H1 (cell line): ENCODE measurements at regions not wholly inside any gene's neighbourhood (a gene's known extent, or its start where the extent isn't known, plus 50 kb on each side); places are given as distances from the start of the nearest gene placed in this dataset.

Source experiments
- CTCF ChIA-PET: fragments of 300-600 bp; sonication (Branson Sonifier 250); formaldehyde crosslinking; loops from one replicate; lab custom pipeline; 2021; ENCODE audit not compliant: partially characterized antibody; lab: Charles Lee
- POLR2A ChIA-PET: fragments of 300-600 bp; sonication (Branson Sonifier 250); formaldehyde crosslinking; loops from one replicate; lab custom pipeline; 2021; ENCODE audit warnings: inconsistent platforms; ENCODE audit not compliant: partially characterized antibody; lab: Charles Lee
- DNase-seq, 2 experiments: peaks; one replicate each; pipeline versions ENCODE4 v3.0.0 to v3.0.0-alpha.2; 2010 to 2022; ENCODE audit warnings: low spot score in 2 of 2, low read depth in 1 of 2, mixed read lengths in 1 of 2
- FAIRE-seq: peaks from 2 replicates; lab custom pipeline; 2011; peaks lifted over from hg19 to GRCh38; lab: Jason Lieb, UNC
- H2AFZ ChIP-seq: 2 replicates; pipeline ENCODE4 v1.8.1; 2012; ENCODE audit warnings: low read length, inconsistent platforms
- H2AK5ac ChIP-seq: 2 replicates; pipeline ENCODE4 v1.6.1; 2013; ENCODE audit warnings: low read depth, low read length
- H2BK120ac ChIP-seq: replicated peaks from 2 replicates; pipeline ENCODE3; 2013; ENCODE audit warnings: low read depth, low read length, inconsistent platforms
- H2BK12ac ChIP-seq: 2 replicates; pipeline ENCODE4 v1.6.1; 2013; ENCODE audit warnings: low read depth, low read length
- H2BK15ac ChIP-seq: 2 replicates; pipeline ENCODE4 v1.6.1; 2013; ENCODE audit warnings: low read length
- H2BK20ac ChIP-seq: 2 replicates; pipeline ENCODE4 v1.6.1; 2013; ENCODE audit warnings: low read length
- H2BK5ac ChIP-seq: 2 replicates; pipeline ENCODE4 v1.6.1; 2013; ENCODE audit warnings: low read depth, low read length
- H3K14ac ChIP-seq: 2 replicates; pipeline ENCODE4 v1.6.1; 2013; ENCODE audit warnings: inconsistent platforms; ENCODE audit not compliant: insufficient read length
- H3K18ac ChIP-seq: 2 replicates; pipeline ENCODE4 v1.6.1; 2013; ENCODE audit warnings: low read length; ENCODE audit errors: extremely low read depth
- H3K23ac ChIP-seq: 2 replicates; pipeline ENCODE4 v1.6.1; 2013; ENCODE audit warnings: inconsistent platforms; ENCODE audit not compliant: insufficient read length
- H3K23me2 ChIP-seq: 2 replicates; pipeline ENCODE4 v1.6.1; 2013; ENCODE audit warnings: low read depth, low read length
- H3K27ac ChIP-seq: 2 replicates; pipeline ENCODE4 v1.6.1; 2011; ENCODE audit warnings: low read depth, low read length, inconsistent platforms
- H3K27me3 ChIP-seq, 4 experiments: replicated peaks in 1 of 4; 1 replicate in 1 of 4; 2 replicates in 3 of 4; pipeline versions ENCODE4 v1.6.1 to v1.8.1; 2011 to 2013; ENCODE audit warnings: low read length in 3 of 4, mild to moderate bottlenecking in 3 of 4, inconsistent platforms in 2 of 4, mixed read lengths in 2 of 4, moderate library complexity in 1 of 4; ENCODE audit not compliant: control insufficient read depth in 3 of 4, insufficient read depth in 3 of 4; ENCODE audit errors: extremely low read depth in 1 of 4
- H3K36me3 ChIP-seq, 4 experiments: 2 replicates each; pipeline versions ENCODE4 v1.6.1 to v1.8.1; 2011 to 2013; ENCODE audit warnings: mild to moderate bottlenecking in 4 of 4, low read length in 3 of 4, moderate library complexity in 2 of 4, control low read depth in 1 of 4, inconsistent platforms in 1 of 4; ENCODE audit not compliant: insufficient read depth in 4 of 4, control insufficient read depth in 2 of 4
- H3K4ac ChIP-seq: replicated peaks from 2 replicates; pipeline ENCODE3; 2013; ENCODE audit warnings: low read length, low read depth, mixed read lengths, inconsistent platforms; ENCODE audit not compliant: insufficient read length
- H3K4me1 ChIP-seq, 4 experiments: replicated peaks in 1 of 4; 1 replicate in 1 of 4; 2 replicates in 3 of 4; pipeline versions ENCODE4 v1.6.1 to v1.8.1; 2011 to 2013; ENCODE audit warnings: low read length in 3 of 4, inconsistent platforms in 2 of 4, mixed read lengths in 1 of 4; ENCODE audit not compliant: insufficient read depth in 4 of 4, control insufficient read depth in 3 of 4
- H3K4me2 ChIP-seq, 2 experiments: 2 replicates each; pipeline versions ENCODE4 v1.6.1 to v1.8.1; 2011 to 2013; ENCODE audit warnings: low read depth in 2 of 2, low read length in 2 of 2, control low read depth in 1 of 2, inconsistent platforms in 1 of 2, mild to moderate bottlenecking in 1 of 2; ENCODE audit not compliant: insufficient read depth in 1 of 2
- H3K4me3 ChIP-seq, 4 experiments: fragments of 200-600, 300-600 bp in 1 of 4; sonication (generic), shearing (Covaris generic), sonication (Bioruptor Twin) in 1 of 4; 2 replicates each; pipeline versions ENCODE4 v1.5.1 to v1.8.1; 2011 to 2016; ENCODE audit warnings: low read length in 4 of 4, low read depth in 3 of 4, control low read depth in 2 of 4, inconsistent platforms in 2 of 4, mild to moderate bottlenecking in 2 of 4, mixed read lengths in 1 of 4, moderate library complexity in 1 of 4; ENCODE audit not compliant: insufficient read depth in 2 of 4; ENCODE audit errors: extremely low read depth in 1 of 4
- H3K56ac ChIP-seq: replicated peaks from 2 replicates; pipeline ENCODE3; 2013; ENCODE audit warnings: low read depth, mild to moderate bottlenecking, mixed read lengths, low read length, inconsistent platforms; ENCODE audit not compliant: insufficient read length
- H3K79me1 ChIP-seq: 2 replicates; pipeline ENCODE4 v1.6.1; 2013; ENCODE audit warnings: low read depth, low read length, control low read depth
- H3K79me2 ChIP-seq, 2 experiments: 2 replicates each; pipeline versions ENCODE4 v1.6.1 to v1.8.1; 2012 to 2013; ENCODE audit warnings: low read length in 2 of 2, mild to moderate bottlenecking in 2 of 2, inconsistent platforms in 1 of 2; ENCODE audit not compliant: insufficient read depth in 2 of 2, control insufficient read depth in 1 of 2
- H3K9ac ChIP-seq, 4 experiments: replicated peaks in 1 of 4; 1 replicate in 1 of 4; 2 replicates in 3 of 4; pipeline versions ENCODE4 v1.6.1 to v1.8.1; 2011 to 2013; ENCODE audit warnings: low read depth in 3 of 4, low read length in 3 of 4, control low read depth in 2 of 4, mild to moderate bottlenecking in 2 of 4, moderate library complexity in 2 of 4, inconsistent platforms in 1 of 4; ENCODE audit errors: extremely low read depth in 1 of 4
- H3K9me3 ChIP-seq, 2 experiments: 2 replicates each; pipeline versions ENCODE4 v1.6.1 to v1.8.1; 2012 to 2013; ENCODE audit warnings: mild to moderate bottlenecking in 2 of 2, moderate library complexity in 2 of 2, control low read depth in 1 of 2, inconsistent platforms in 1 of 2, low read depth in 1 of 2, low read length in 1 of 2, mixed read lengths in 1 of 2; ENCODE audit not compliant: insufficient read depth in 2 of 2
- H4K20me1 ChIP-seq, 2 experiments: replicated peaks in 1 of 2; 2 replicates each; pipeline versions ENCODE3 to v1.8.1; 2011 to 2013; ENCODE audit warnings: inconsistent platforms in 2 of 2, low read length in 2 of 2, mild to moderate bottlenecking in 1 of 2; ENCODE audit not compliant: insufficient read depth in 2 of 2, control insufficient read depth in 1 of 2
- H4K5ac ChIP-seq: 2 replicates; pipeline ENCODE4 v1.6.1; 2013; ENCODE audit warnings: low read length, low read depth, mixed read lengths, inconsistent platforms; ENCODE audit not compliant: insufficient read length
- H4K8ac ChIP-seq: 2 replicates; pipeline ENCODE4 v1.8.0; 2013; ENCODE audit warnings: mild to moderate bottlenecking, moderate library complexity, low read length, inconsistent platforms; ENCODE audit not compliant: insufficient read depth; ENCODE audit errors: extremely low read depth
- H4K91ac ChIP-seq: replicated peaks from 2 replicates; pipeline ENCODE3; 2013; ENCODE audit warnings: low read length, mixed read lengths, inconsistent platforms; ENCODE audit not compliant: insufficient read length
- BCL11A ChIP-seq, 2 experiments: IDR thresholded peaks; one replicate each; pipeline ENCODE4 v1.6.1; 2011; ENCODE audit warnings: low read depth in 2 of 2, low read length in 2 of 2, mild to moderate bottlenecking in 2 of 2
- CREB1 ChIP-seq: IDR thresholded peaks from 2 replicates; pipeline ENCODE4 v1.6.1; 2012; ENCODE audit warnings: inconsistent platforms
- EZH2 ChIP-seq: fragments of 200-600 bp; sonication (generic); IDR thresholded peaks from 2 replicates; pipeline ENCODE4 v1.7.1; 2012; ENCODE audit warnings: low read depth, mild to moderate bottlenecking, moderate library complexity, low read length, inconsistent platforms; ENCODE audit not compliant: severe bottlenecking
- GABPA ChIP-seq: IDR thresholded peaks from 2 replicates; pipeline ENCODE4 v1.6.1; 2011; ENCODE audit warnings: mild to moderate bottlenecking, low read length, moderate library complexity, borderline replicate concordance; ENCODE audit not compliant: insufficient read depth
- JUN ChIP-seq: IDR thresholded peaks from 2 replicates; pipeline ENCODE4 v1.6.1; 2011; ENCODE audit warnings: low read depth, mild to moderate bottlenecking, improper control_type of control experiment, low read length
- JUND ChIP-seq: IDR thresholded peaks from 2 replicates; pipeline ENCODE4 v1.6.1; 2011; ENCODE audit warnings: mild to moderate bottlenecking, improper control_type of control experiment, low read length
- KDM1A ChIP-seq: fragments of 200-600, 300-600 bp; sonication (generic); IDR thresholded peaks from 2 replicates; pipeline ENCODE4 v1.7.1; 2016; ENCODE audit warnings: mild to moderate bottlenecking, low read length, borderline replicate concordance
- MAFK ChIP-seq: IDR thresholded peaks from 2 replicates; pipeline ENCODE4 v1.6.1; 2012; ENCODE audit warnings: low read depth, mild to moderate bottlenecking, improper control_type of control experiment, low read length
- POLR2AphosphoS5 ChIP-seq: IDR thresholded peaks from 2 replicates; pipeline ENCODE4 v1.6.1; 2011; ENCODE audit warnings: low read depth, low read length
- POU5F1 ChIP-seq: IDR thresholded peaks from 2 replicates; pipeline ENCODE4 v1.6.1; 2011; ENCODE audit warnings: low read depth, mild to moderate bottlenecking, low read length, moderate library complexity
- SIRT6 ChIP-seq: IDR thresholded peaks from one replicate; pipeline ENCODE4 v1.7.1; 2012; ENCODE audit warnings: low read length, inconsistent platforms
- TAF1 ChIP-seq: IDR thresholded peaks from 2 replicates; pipeline ENCODE4 v1.6.1; 2011; ENCODE audit warnings: mild to moderate bottlenecking, low read depth, low read length
- TAF7 ChIP-seq: optimal IDR thresholded peaks from 2 replicates; pipeline ENCODE3; 2011; ENCODE audit warnings: low read depth, mild to moderate bottlenecking, inconsistent platforms, low read length, moderate library complexity, borderline replicate concordance
- USF2 ChIP-seq: IDR thresholded peaks from 2 replicates; pipeline ENCODE4 v1.6.1; 2011; ENCODE audit warnings: low read length, improper control_type of control experiment
- WGBS, 2 experiments: shearing (Covaris generic) in 1 of 2; methylation state at CpG; one replicate each; pipeline versions ENCODE4 v1.1.6 to v1.1.7; 2013 to 2015; ENCODE audit warnings: low lambda C conversion rate in 2 of 2, mixed read lengths in 2 of 2, inconsistent platforms in 1 of 2, low coverage in 1 of 2, missing lambda C conversion rate in 1 of 2; ENCODE audit not compliant: insufficient replicate concordance in 2 of 2, insufficient coverage in 1 of 2, insufficient read length in 1 of 2; ENCODE audit errors: extremely low coverage in 1 of 2, missing lambda C conversion rate in 1 of 2; 5-methylcytosine and 5-hydroxymethylcytosine counted together

- no peak overlapping the region for H2BK20ac ChIP-seq
- CTCF ChIA-PET: interaction anchor here (0.8 to 3.9 kb wide), 12 partner anchors 9 to 163 kb away, joined by 3 to 26 read pairs (median 4); no protein-coding TSS in a partner anchor
- WGBS, 2 experiments: 91% methylated on average over 6 of the region's 6 CpGs; no CpG with 5 or more reads in 1 of the 2 experiments
- H3K23me2 ChIP-seq: no peaks in the 10 kb centered on the region
- H3K9me3 ChIP-seq: peaks cover 5 to 12% of the 10 kb centered on the region in 2 experiments
- H2BK12ac ChIP-seq: no peak overlapping the region
- H3K23ac ChIP-seq: no peak overlapping the region
- H3K79me2 ChIP-seq: no peaks in the 10 kb centered on the region
- no peak overlapping the region for H2AFZ ChIP-seq
- no peak overlapping the region for H3K4ac ChIP-seq
- H3K36me3 ChIP-seq: no peaks in the 10 kb centered on the region; a peak in 1 of 8 replicates
- H4K8ac ChIP-seq: no peak overlapping the region
- no peak for FAIRE-seq
- H3K27ac ChIP-seq: no peak overlapping the region
- H3K27me3 ChIP-seq: no peaks in the 10 kb centered on the region
- no peaks in the 10 kb centered on the region for H4K20me1 ChIP-seq
- POLR2A ChIA-PET: no interaction called here
- H2AK5ac ChIP-seq: no peak overlapping the region
- no peak overlapping the region for H2BK5ac ChIP-seq
- TF ChIP-seq GABPA (no peak), MAFK (no peak), JUND (no peak), SIRT6 (no peak), POU5F1 (no peak), EZH2 (no peak), TAF7 (no peak), BCL11A (IDR thresholded peaks at IDR 0.05; ENCODE audit: low read depth in 2 of 2, low read length in 2 of 2) (no peak), POLR2AphosphoS5 (no peak), CREB1 (no peak), USF2 (no peak), KDM1A (no peak), JUN (no peak), TAF1 (no peak)
- H4K91ac ChIP-seq: no peak overlapping the region
- no peak overlapping the region for H3K18ac ChIP-seq
- H2BK120ac ChIP-seq: no peak overlapping the region
- H3K9ac ChIP-seq: no peak overlapping the region
- H3K56ac ChIP-seq: no peak overlapping the region
- H2BK15ac ChIP-seq: no peak overlapping the region
- no peaks in the 10 kb centered on the region for H3K79me1 ChIP-seq
- no peak overlapping the region for H4K5ac ChIP-seq
- H3K4me1 ChIP-seq: 0 out of 7 replicates have a peak, but pooled peaks cover 0 to 3% (median 0%) of the 10 kb centered on the region in 4 experiments
- no peak overlapping the region for H3K4me3 ChIP-seq
- no peak for DNase-seq
- no peak overlapping the region for H3K14ac ChIP-seq
- H3K4me2 ChIP-seq: no peak overlapping the region
Measured at GRCh38 chr10:47151920-47152319, 148.1 kb upstream of the GDF10 start.
